IMR-90 (cell line): ENCODE measurements at regions not wholly inside any gene's neighbourhood (a gene's known extent, or its start where the extent isn't known, plus 50 kb on each side); places are given as distances from the start of the nearest gene placed in this dataset.

Source experiments
- ATAC-seq: fragments of 200-7000 bp; cut with Tn5 transposase; 2 replicates; pipeline ENCODE4 v1.9.1; 2020; ENCODE audit warnings: low read depth, mild to moderate bottlenecking, moderate library complexity
- BruUV-seq: library from RNA; stranded (reverse); fragments of 400-500 nt; replicated peaks from 2 replicates; lab custom pipeline; 2021; lab: Mats Ljungman, UMichigan
- CTCF ChIA-PET: fragments of 300-600 bp; formaldehyde crosslinking; extraction: SDS; loops from one replicate; lab custom pipeline; 2021; ENCODE audit warnings: antibody characterized with exemption; lab: Yijun Ruan, JAX
- POLR2A ChIA-PET: fragments of 300-600 bp; sonication (Branson Sonifier 250); formaldehyde crosslinking; loops from one replicate; lab custom pipeline; 2022; ENCODE audit warnings: antibody characterized with exemption; ENCODE audit not compliant: unreplicated experiment; lab: Charles Lee
- DNase-seq: peaks from one replicate; pipeline ENCODE4 v3.0.0; 2013
- H2AFZ ChIP-seq: replicated peaks from 2 replicates; pipeline ENCODE3; 2013; ENCODE audit warnings: low read length, mild to moderate bottlenecking; ENCODE audit not compliant: poor library complexity
- H2AK5ac ChIP-seq: 2 replicates; pipeline ENCODE4 v1.6.1; 2013; ENCODE audit warnings: low read depth, low read length, inconsistent platforms
- H2AK9ac ChIP-seq: replicated peaks from 2 replicates; pipeline ENCODE3; 2013; ENCODE audit warnings: mild to moderate bottlenecking, low read depth, low read length, moderate library complexity; ENCODE audit not compliant: poor library complexity
- H2BK120ac ChIP-seq: 2 replicates; pipeline ENCODE4 v1.6.1; 2013; ENCODE audit warnings: low read depth, low read length, inconsistent platforms
- H2BK15ac ChIP-seq: 3 replicates; pipeline ENCODE4 v1.6.1; 2013; ENCODE audit warnings: low read depth, low read length, inconsistent platforms
- H2BK20ac ChIP-seq: 2 replicates; pipeline ENCODE4 v1.6.1; 2013; ENCODE audit warnings: low read depth, mild to moderate bottlenecking, inconsistent platforms, low read length, moderate library complexity
- H2BK5ac ChIP-seq: 2 replicates; pipeline ENCODE4 v1.6.1; 2013; ENCODE audit warnings: mild to moderate bottlenecking, low read depth, low read length, inconsistent platforms; ENCODE audit not compliant: poor library complexity, severe bottlenecking
- H3K14ac ChIP-seq: replicated peaks from 2 replicates; pipeline ENCODE4 v1.6.1; 2013; ENCODE audit warnings: low read depth, low read length, inconsistent platforms
- H3K18ac ChIP-seq: 2 replicates; pipeline ENCODE4 v1.6.1; 2013; ENCODE audit warnings: low read depth, low read length, control low read depth
- H3K23ac ChIP-seq: 2 replicates; pipeline ENCODE4 v1.6.1; 2013; ENCODE audit warnings: low read depth, low read length, inconsistent platforms
- H3K27ac ChIP-seq: 2 replicates; pipeline ENCODE4 v1.5.1; 2013; ENCODE audit warnings: mild to moderate bottlenecking, control low read depth, low read length; ENCODE audit not compliant: insufficient read depth
- H3K27me3 ChIP-seq: 2 replicates; pipeline ENCODE4 v1.6.1; 2013; ENCODE audit warnings: low read length; ENCODE audit not compliant: control insufficient read depth, insufficient read depth
- H3K36me3 ChIP-seq: 2 replicates; pipeline ENCODE4 v1.6.1; 2013; ENCODE audit warnings: low read length, mixed read lengths; ENCODE audit not compliant: control insufficient read depth, insufficient read depth
- H3K4ac ChIP-seq: 2 replicates; pipeline ENCODE4 v1.6.1; 2013; ENCODE audit warnings: low read depth, low read length, inconsistent platforms
- H3K4me1 ChIP-seq: 2 replicates; pipeline ENCODE4 v1.6.1; 2013; ENCODE audit warnings: low read length, mixed read lengths; ENCODE audit not compliant: control insufficient read depth, insufficient read depth
- H3K4me2 ChIP-seq: 2 replicates; pipeline ENCODE4 v1.6.1; 2013; ENCODE audit warnings: low read depth, mild to moderate bottlenecking, control low read depth, low read length, moderate library complexity
- H3K4me3 ChIP-seq: 2 replicates; pipeline ENCODE4 v1.5.1; 2013; ENCODE audit warnings: low read depth, mild to moderate bottlenecking, control low read depth, low read length, moderate library complexity; ENCODE audit not compliant: insufficient read depth
- H3K56ac ChIP-seq: 2 replicates; pipeline ENCODE4 v1.6.1; 2013; ENCODE audit warnings: low read length, inconsistent platforms; ENCODE audit not compliant: insufficient read depth; ENCODE audit errors: extremely low read depth
- H3K79me1 ChIP-seq, 2 experiments: 2 replicates each; pipeline ENCODE4 v1.6.1; 2013; ENCODE audit warnings: low read length in 2 of 2, inconsistent platforms in 1 of 2, low read depth in 1 of 2
- H3K9ac ChIP-seq: 2 replicates; pipeline ENCODE4 v1.6.1; 2013; ENCODE audit warnings: low read depth, low read length, control low read depth
- H3K9me1 ChIP-seq: 2 replicates; pipeline ENCODE4 v1.6.1; 2013; ENCODE audit warnings: low read length, inconsistent platforms; ENCODE audit not compliant: insufficient read depth
- H3K9me3 ChIP-seq: 2 replicates; pipeline ENCODE4 v1.6.1; 2013; ENCODE audit warnings: low read length; ENCODE audit not compliant: control insufficient read depth, insufficient read depth
- H4K20me1 ChIP-seq: 2 replicates; pipeline ENCODE4 v1.6.1; 2013; ENCODE audit warnings: low read length, inconsistent platforms; ENCODE audit not compliant: insufficient read depth
- H4K5ac ChIP-seq: 2 replicates; pipeline ENCODE4 v1.6.1; 2013; ENCODE audit warnings: mild to moderate bottlenecking, low read depth, low read length, control low read depth
- H4K8ac ChIP-seq, 2 experiments: 2 replicates each; pipeline ENCODE4 v1.6.1; 2013; ENCODE audit warnings: low read depth in 2 of 2, low read length in 2 of 2, control low read depth in 1 of 2, inconsistent platforms in 1 of 2
- H4K91ac ChIP-seq: 2 replicates; pipeline ENCODE4 v1.6.1; 2013; ENCODE audit warnings: low read depth, low read length, inconsistent platforms; ENCODE audit not compliant: insufficient read depth
- BHLHE40 ChIP-seq: fragments of 150-350 bp; IDR thresholded peaks from 2 replicates; pipeline ENCODE4 v1.6.1; 2016; ENCODE audit warnings: mild to moderate bottlenecking, low read depth, low read length
- FOS ChIP-seq: fragments of 150-350 bp; IDR thresholded peaks from 2 replicates; pipeline ENCODE4 v1.6.1; 2016; ENCODE audit warnings: low read depth, low read length
- MAZ ChIP-seq: IDR thresholded peaks from 2 replicates; pipeline ENCODE4 v1.6.1; 2012; ENCODE audit warnings: low read depth, mild to moderate bottlenecking, low read length, improper control_type of control experiment, moderate library complexity, borderline replicate concordance
- MXI1 ChIP-seq: IDR thresholded peaks from 2 replicates; pipeline ENCODE4 v1.6.1; 2012; ENCODE audit warnings: low read depth, mild to moderate bottlenecking, low read length, moderate library complexity, borderline replicate concordance
- RAD21 ChIP-seq: IDR thresholded peaks from 2 replicates; pipeline ENCODE4 v1.6.1; 2012; ENCODE audit warnings: low read length, improper control_type of control experiment
- RCOR1 ChIP-seq: IDR thresholded peaks from 2 replicates; pipeline ENCODE4 v1.6.1; 2012; ENCODE audit warnings: mild to moderate bottlenecking, low read length, improper control_type of control experiment; ENCODE audit not compliant: insufficient replicate concordance
- USF2 ChIP-seq: fragments of 150-350 bp; IDR thresholded peaks from 2 replicates; pipeline ENCODE4 v1.6.1; 2017; ENCODE audit warnings: mild to moderate bottlenecking, antibody characterized with exemption, low read length, low read depth
- WGBS, 2 experiments: methylation state at CpG; one replicate each; pipeline versions ENCODE4 v1.1.5 to v1.1.7; 2013; ENCODE audit warnings: missing lambda C conversion rate in 2 of 2; ENCODE audit not compliant: insufficient read length in 1 of 2; ENCODE audit errors: extremely low coverage in 2 of 2; 5-methylcytosine and 5-hydroxymethylcytosine counted together
- dilution Hi-C: fragments of 300-500 bp; cut with HindIII; formaldehyde crosslinking; loops from one replicate; pipeline ENCODE4 v1.14.3; 2018; ENCODE audit warnings: low sequenced_read_pairs; ENCODE audit not compliant: unreplicated experiment
- in situ Hi-C: fragments of 300-500 bp; cut with MboI; formaldehyde crosslinking; loops from 3 replicates; pipeline ENCODE4 v1.14.3; 2019; ENCODE audit warnings: low sequenced_read_pairs, inconsistent platforms, mixed read lengths
- intact Hi-C: fragments of 100-400 bp; cut with micrococcal nuclease; formaldehyde crosslinking; loops from 2 replicates; pipeline ENCODE4 v1.10.0; 2022
- TF ChIP-seq, protein P1 (sequence below): fragments of 150-350 bp; IDR thresholded peaks from 2 replicates; pipeline ENCODE4 v1.6.1; 2016; ENCODE audit warnings: low read depth, mild to moderate bottlenecking, low read length, moderate library complexity, borderline replicate concordance

GRCh38 chr14:51518280-51518679 is 133.4 kb upstream of the FRMD6 start:
- Histone ChIP-seq H3K27me3 (no peaks in the 10 kb centered on the region), H3K23ac (no peak overlapping the region), H3K36me3 (no peaks in the 10 kb centered on the region), H2BK120ac (no peak overlapping the region), H2AFZ (no peak overlapping the region), H2AK9ac (no peak overlapping the region), H3K18ac (no peak overlapping the region), H3K56ac (no peak overlapping the region), H4K20me1 (no peaks in the 10 kb centered on the region), H3K4ac (no peak overlapping the region), H2BK5ac (no peak overlapping the region), H3K9ac (no peak overlapping the region), H4K91ac (no peak overlapping the region), H2BK15ac (no peak overlapping the region), H3K9me1 (peaks cover 1% of the 10 kb centered on the region; the same call in 1 of the 2 replicates), H2AK5ac (no peak overlapping the region), H3K4me1 (peaks cover 2% of the 10 kb centered on the region; the same call in 1 of the 2 replicates), H3K27ac (no peak overlapping the region), H3K14ac (no peak overlapping the region), H3K4me3 (no peak overlapping the region), H3K79me1 (no peaks in the 10 kb centered on the region), H3K4me2 (no peak overlapping the region), H2BK20ac (no peak overlapping the region), H3K9me3 (no peaks in the 10 kb centered on the region), H4K8ac (no peak overlapping the region), H4K5ac (no peak overlapping the region)
- ChIA-PET CTCF (no interaction called here), POLR2A (no interaction called here)
- TF ChIP-seq, protein P1, sequence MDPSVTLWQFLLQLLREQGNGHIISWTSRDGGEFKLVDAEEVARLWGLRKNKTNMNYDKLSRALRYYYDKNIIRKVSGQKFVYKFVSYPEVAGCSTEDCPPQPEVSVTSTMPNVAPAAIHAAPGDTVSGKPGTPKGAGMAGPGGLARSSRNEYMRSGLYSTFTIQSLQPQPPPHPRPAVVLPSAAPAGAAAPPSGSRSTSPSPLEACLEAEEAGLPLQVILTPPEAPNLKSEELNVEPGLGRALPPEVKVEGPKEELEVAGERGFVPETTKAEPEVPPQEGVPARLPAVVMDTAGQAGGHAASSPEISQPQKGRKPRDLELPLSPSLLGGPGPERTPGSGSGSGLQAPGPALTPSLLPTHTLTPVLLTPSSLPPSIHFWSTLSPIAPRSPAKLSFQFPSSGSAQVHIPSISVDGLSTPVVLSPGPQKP = no peak
- TF ChIP-seq USF2 (no peak), FOS (no peak), RAD21 (no peak), BHLHE40 (no peak), MXI1 (no peak), MAZ (no peak), RCOR1 (no peak)
- no TSS peak for BruUV-seq
- no peak for ATAC-seq
- no peak for DNase-seq
- dilution Hi-C loops = no loop called here
- no CpG with 5 or more reads among the region's 3 CpGs for WGBS, 2 experiments
- intact Hi-C loops = no loop called here
- in situ Hi-C loops = no loop called here
